DND-41 (cell line): ENCODE measurements at regions not wholly inside any gene's neighbourhood (a gene's known extent, or its start where the extent isn't known, plus 50 kb on each side); places are given as distances from the start of the nearest gene placed in this dataset.

ENCODE experiments used
- ATAC-seq: fragments of 200-7000 bp; cut with Tn5 transposase; 3 replicates; pipeline ENCODE4 v1.9.1; 2021; ENCODE audit warnings: low read depth; ENCODE audit not compliant: insufficient read depth
- DNase-seq: peaks from one replicate; pipeline ENCODE4 v3.0.0-alpha.2; 2020
- H2AFZ ChIP-seq: 2 replicates; pipeline ENCODE4 v1.6.0; 2012; ENCODE audit warnings: low read depth, low read length
- H3K27ac ChIP-seq: 2 replicates; pipeline ENCODE4 v1.5.1; 2012; ENCODE audit warnings: low read length, inconsistent platforms
- H3K27me3 ChIP-seq: fragments of 200-600 bp; sonication (generic); 2 replicates; pipeline ENCODE4 v1.6.0; 2012; ENCODE audit warnings: low read length, mild to moderate bottlenecking, inconsistent platforms; ENCODE audit not compliant: insufficient read depth, poor library complexity
- H3K36me3 ChIP-seq: 2 replicates; pipeline ENCODE4 v1.5.1; 2012; ENCODE audit warnings: low read length, inconsistent platforms; ENCODE audit not compliant: insufficient read depth
- H3K4me1 ChIP-seq: 2 replicates; pipeline ENCODE4 v1.5.1; 2012; ENCODE audit warnings: mild to moderate bottlenecking, low read length; ENCODE audit not compliant: insufficient read depth
- H3K4me2 ChIP-seq: 2 replicates; pipeline ENCODE4 v1.6.0; 2012; ENCODE audit warnings: mild to moderate bottlenecking, moderate library complexity, low read length, inconsistent platforms; ENCODE audit not compliant: insufficient read depth
- H3K4me3 ChIP-seq, 2 experiments: fragments of 200-600 bp in 1 of 2; shearing (Covaris generic) in 1 of 2; 2 replicates each; pipeline ENCODE4 v1.5.1; 2012 to 2016; ENCODE audit warnings: inconsistent platforms in 2 of 2, low read length in 2 of 2, mild to moderate bottlenecking in 2 of 2, low read depth in 1 of 2, moderate library complexity in 1 of 2
- H3K79me2 ChIP-seq: 2 replicates; pipeline ENCODE4 v1.6.0; 2012; ENCODE audit warnings: low read length, inconsistent platforms; ENCODE audit not compliant: insufficient read depth
- H3K9ac ChIP-seq: 2 replicates; pipeline ENCODE4 v1.6.0; 2012; ENCODE audit warnings: low read depth, mild to moderate bottlenecking, inconsistent platforms, low read length, moderate library complexity
- H3K9me3 ChIP-seq: 2 replicates; pipeline ENCODE4 v1.5.1; 2012; ENCODE audit warnings: low read length, moderate library complexity, mild to moderate bottlenecking, inconsistent platforms; ENCODE audit not compliant: insufficient read depth, severe bottlenecking
- H4K20me1 ChIP-seq: 2 replicates; pipeline ENCODE4 v1.6.0; 2012; ENCODE audit warnings: low read length; ENCODE audit not compliant: insufficient read depth
- EZH2 ChIP-seq: IDR thresholded peaks from 3 replicates; pipeline ENCODE4 v1.6.1; 2012; ENCODE audit warnings: borderline replicate concordance, low read depth, mild to moderate bottlenecking, moderate library complexity, low read length, inconsistent platforms; ENCODE audit not compliant: severe bottlenecking
- TF ChIP-seq, protein P1 (sequence below): IDR thresholded peaks from 2 replicates; pipeline ENCODE4 v1.5.1; 2012; ENCODE audit warnings: borderline replicate concordance, low read length, moderate library complexity, mild to moderate bottlenecking; ENCODE audit not compliant: poor library complexity, severe bottlenecking; ENCODE audit errors: extremely low read depth

- Histone ChIP-seq H3K9ac (no peak overlapping the region), H3K4me1 (no peaks in the 10 kb centered on the region), H3K9me3 (no peaks in the 10 kb centered on the region), H2AFZ (no peak overlapping the region), H3K79me2 (no peaks in the 10 kb centered on the region), H3K36me3 (no peaks in the 10 kb centered on the region), H3K27me3 (no peaks in the 10 kb centered on the region), H4K20me1 (no peaks in the 10 kb centered on the region), H3K4me2 (no peak overlapping the region), H3K27ac (no peak overlapping the region), H3K4me3 (no peak overlapping the region)
- DNase-seq (no peak), ATAC-seq (no peak)
- TF ChIP-seq EZH2: no peak
- TF ChIP-seq, protein P1, sequence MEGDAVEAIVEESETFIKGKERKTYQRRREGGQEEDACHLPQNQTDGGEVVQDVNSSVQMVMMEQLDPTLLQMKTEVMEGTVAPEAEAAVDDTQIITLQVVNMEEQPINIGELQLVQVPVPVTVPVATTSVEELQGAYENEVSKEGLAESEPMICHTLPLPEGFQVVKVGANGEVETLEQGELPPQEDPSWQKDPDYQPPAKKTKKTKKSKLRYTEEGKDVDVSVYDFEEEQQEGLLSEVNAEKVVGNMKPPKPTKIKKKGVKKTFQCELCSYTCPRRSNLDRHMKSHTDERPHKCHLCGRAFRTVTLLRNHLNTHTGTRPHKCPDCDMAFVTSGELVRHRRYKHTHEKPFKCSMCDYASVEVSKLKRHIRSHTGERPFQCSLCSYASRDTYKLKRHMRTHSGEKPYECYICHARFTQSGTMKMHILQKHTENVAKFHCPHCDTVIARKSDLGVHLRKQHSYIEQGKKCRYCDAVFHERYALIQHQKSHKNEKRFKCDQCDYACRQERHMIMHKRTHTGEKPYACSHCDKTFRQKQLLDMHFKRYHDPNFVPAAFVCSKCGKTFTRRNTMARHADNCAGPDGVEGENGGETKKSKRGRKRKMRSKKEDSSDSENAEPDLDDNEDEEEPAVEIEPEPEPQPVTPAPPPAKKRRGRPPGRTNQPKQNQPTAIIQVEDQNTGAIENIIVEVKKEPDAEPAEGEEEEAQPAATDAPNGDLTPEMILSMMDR: no peak
These were observed 65.9 kb upstream of the DAP start for GRCh38 chr5:10826971-10827370.

GRCh38 chr5:10825897-10826644 lies 65.0 kb upstream of the DAP start:
- DNase-seq (no peak), ATAC-seq (no peak; the same call in 2 of the 3 replicates)
- H3K36me3 ChIP-seq: no peaks in the 10 kb centered on the region
- no peaks in the 10 kb centered on the region for H3K79me2 ChIP-seq
- TF ChIP-seq, protein P1: peak; percentile 39
- TF ChIP-seq EZH2: no peak
- no peaks in the 10 kb centered on the region for H3K27me3 ChIP-seq
- H3K4me1 ChIP-seq: no peaks in the 10 kb centered on the region
- H3K27ac ChIP-seq: no peak overlapping the region
- H3K4me2 ChIP-seq: no peak overlapping the region
- no peaks in the 10 kb centered on the region for H3K9me3 ChIP-seq
- no peak overlapping the region for H2AFZ ChIP-seq
- no peaks in the 10 kb centered on the region for H4K20me1 ChIP-seq
- no peak overlapping the region for H3K9ac ChIP-seq
- no peak overlapping the region for H3K4me3 ChIP-seq

GRCh38 chr5:10812218-10812617 lies 51.2 kb upstream of the DAP start:
- TF ChIP-seq, protein P1: no peak
- TF ChIP-seq EZH2: no peak
- H2AFZ ChIP-seq: no peak overlapping the region
- no peak overlapping the region for H3K9ac ChIP-seq
- H4K20me1 ChIP-seq: no peaks in the 10 kb centered on the region
- H3K27me3 ChIP-seq: peaks cover 4% of the 10 kb centered on the region
- no peak overlapping the region for H3K27ac ChIP-seq
- H3K4me2 ChIP-seq: no peak overlapping the region
- no peak for ATAC-seq
- H3K36me3 ChIP-seq: no peaks in the 10 kb centered on the region
- no peak overlapping the region for H3K4me3 ChIP-seq
- no peaks in the 10 kb centered on the region for H3K4me1 ChIP-seq
- DNase-seq: no peak
- no peaks in the 10 kb centered on the region for H3K79me2 ChIP-seq
- no peaks in the 10 kb centered on the region for H3K9me3 ChIP-seq
